A549 (cell line): ENCODE measurements at regions not wholly inside any gene's neighbourhood (a gene's known extent, or its start where the extent isn't known, plus 50 kb on each side); places are given as distances from the start of the nearest gene placed in this dataset.
"Not testable (repeated sequence)": the region's sequence is repeated elsewhere in the genome, so short reads cannot be mapped to it uniquely, and the experiment has no call there.

Experiments used
- ATAC-seq, 2 experiments: fragments of 200-7000 bp in 1 of 2; fragments of >200 bp in 1 of 2; cut with Nextera tagmentation in 1 of 2; cut with Tn5 transposase in 1 of 2; 3 replicates each; pipeline versions ENCODE4 v1.8.0 to v1.9.1; 2018 to 2020; ENCODE audit warnings: mild to moderate bottlenecking in 1 of 2, moderate library complexity in 1 of 2
- CTCF ChIA-PET: fragments of 300-600 bp; sonication (Branson Sonifier 250); formaldehyde crosslinking; extraction: SDS; loops from one replicate; lab custom pipeline; 2021; ENCODE audit warnings: antibody characterized with exemption, inconsistent platforms; lab: Yijun Ruan, JAX
- POLR2A ChIA-PET: fragments of 350-600 bp; formaldehyde crosslinking; extraction: SDS; loops from one replicate; lab custom pipeline; 2021; ENCODE audit warnings: antibody characterized with exemption, inconsistent platforms; lab: Yijun Ruan, JAX
- DNase-seq, 2 experiments: peaks; one replicate each; pipeline versions ENCODE4 v3.0.0 to v3.0.0-alpha.2; 2011 to 2016; ENCODE audit warnings: low read depth in 1 of 2, low spot score in 1 of 2
- FAIRE-seq: peaks from 2 replicates; lab custom pipeline; 2011; peaks lifted over from hg19 to GRCh38; lab: Jason Lieb, UNC
- H3K27ac ChIP-seq, 2 experiments: fragments of >200 bp; sonication (Bioruptor Twin); formaldehyde crosslinking; 3 replicates each; pipeline ENCODE4 v1.5.1; 2016 to 2017
- H3K4me1 ChIP-seq: fragments of >200 bp; sonication (Bioruptor Twin); formaldehyde crosslinking; 3 replicates; pipeline ENCODE4 v1.6.1; 2016
- H3K4me2 ChIP-seq: fragments of >200 bp; sonication (Bioruptor Twin); formaldehyde crosslinking; 3 replicates; pipeline ENCODE4 v1.6.1; 2016
- H3K4me3 ChIP-seq: fragments of >200 bp; sonication (Bioruptor Twin); formaldehyde crosslinking; 3 replicates; pipeline ENCODE4 v1.5.1; 2016
- H3K9me3 ChIP-seq: fragments of >200 bp; sonication (Bioruptor Twin); formaldehyde crosslinking; 3 replicates; pipeline ENCODE4 v1.6.1; 2016
- ATOH8 ChIP-seq: fragments of 250-450 bp; sonication (Bioruptor Pico); IDR thresholded peaks from 2 replicates; pipeline ENCODE4 v1.5.0; 2020; ENCODE audit warnings: low read depth, mild to moderate bottlenecking, moderate library complexity
- BCL3 ChIP-seq: fragments of >200 bp; sonication (Bioruptor Twin); formaldehyde crosslinking; IDR thresholded peaks from 3 replicates; pipeline ENCODE4 v1.6.1; 2016
- CBX2 ChIP-seq: fragments of 200-600 bp; sonication (generic); IDR thresholded peaks from 2 replicates; pipeline ENCODE4 v1.6.1; 2016; ENCODE audit warnings: low read depth, mild to moderate bottlenecking, borderline replicate concordance
- CHD4 ChIP-seq: fragments of 200-600 bp; sonication (generic); IDR thresholded peaks from 2 replicates; pipeline ENCODE4 v1.6.1; 2016; ENCODE audit warnings: antibody characterized with exemption, mild to moderate bottlenecking, borderline replicate concordance
- E2F6 ChIP-seq: IDR thresholded peaks from 2 replicates; pipeline ENCODE4 v1.6.1; 2012; ENCODE audit warnings: low read depth, borderline replicate concordance
- EHF ChIP-seq: fragments of 250-450 bp; sonication (Bioruptor Pico); IDR thresholded peaks from 2 replicates; pipeline ENCODE4 v1.5.0; 2020; ENCODE audit warnings: mild to moderate bottlenecking
- EHMT2 ChIP-seq: fragments of 200-600 bp; sonication (generic); IDR thresholded peaks from 2 replicates; pipeline ENCODE4 v1.6.1; 2016; ENCODE audit warnings: antibody characterized with exemption, low read depth, mild to moderate bottlenecking, moderate library complexity
- EP300 ChIP-seq, 2 experiments: fragments of >200 bp; sonication (Bioruptor Twin); formaldehyde crosslinking; IDR thresholded peaks; 2 replicates in 1 of 2; 3 replicates in 1 of 2; pipeline ENCODE4 v1.6.1; 2016 to 2017
- HOXB13 ChIP-seq: fragments of 250-450 bp; sonication (Bioruptor Pico); IDR thresholded peaks from 2 replicates; pipeline ENCODE4 v1.5.0; 2020; ENCODE audit warnings: low read depth, mild to moderate bottlenecking, moderate library complexity
- JUN ChIP-seq, 2 experiments: fragments of >200 bp; sonication (Bioruptor Twin); formaldehyde crosslinking; IDR thresholded peaks; 2 replicates in 1 of 2; 3 replicates in 1 of 2; pipeline ENCODE4 v1.6.1; 2016 to 2017
- JUNB ChIP-seq: fragments of >200 bp; sonication (Bioruptor Twin); formaldehyde crosslinking; IDR thresholded peaks from 2 replicates; pipeline ENCODE4 v1.6.1; 2016
- MAFK ChIP-seq: fragments of 450-650 bp; IDR thresholded peaks from 2 replicates; pipeline ENCODE4 v1.6.1; 2014; ENCODE audit not compliant: partially characterized antibody
- MAZ ChIP-seq: fragments of 150-350 bp; IDR thresholded peaks from 2 replicates; pipeline ENCODE4 v1.6.1; 2014; ENCODE audit warnings: antibody characterized with exemption, low read depth, low read length, borderline replicate concordance
- NPAS2 ChIP-seq: fragments of 250-450 bp; sonication (Bioruptor Pico); IDR thresholded peaks from 2 replicates; pipeline ENCODE4 v1.8.0; 2022; ENCODE audit warnings: mild to moderate bottlenecking, moderate library complexity, borderline replicate concordance
- NR3C1 ChIP-seq: fragments of >200 bp; sonication (Bioruptor Twin); formaldehyde crosslinking; IDR thresholded peaks from 3 replicates; pipeline ENCODE4 v1.6.1; 2017
- PBX3 ChIP-seq: IDR thresholded peaks from 2 replicates; pipeline ENCODE4 v1.6.1; 2012
- RAD21 ChIP-seq, 2 experiments: fragments of >200 bp in 1 of 2; sonication (Bioruptor Twin) in 1 of 2; formaldehyde crosslinking in 1 of 2; IDR thresholded peaks in 1 of 2; conservative IDR thresholded peaks in 1 of 2; 2 replicates in 1 of 2; 3 replicates in 1 of 2; pipeline ENCODE4 v1.6.1; 2012 to 2018; ENCODE audit warnings: inconsistent platforms in 1 of 2
- RARB ChIP-seq: fragments of 250-450 bp; sonication (Bioruptor Pico); IDR thresholded peaks from 2 replicates; pipeline ENCODE4 v1.8.0; 2021; ENCODE audit warnings: mild to moderate bottlenecking, moderate library complexity
- REST ChIP-seq: fragments of 200-600 bp; sonication (generic); IDR thresholded peaks from 2 replicates; pipeline ENCODE4 v1.6.1; 2016; ENCODE audit warnings: antibody characterized with exemption, mild to moderate bottlenecking, moderate library complexity
- RFX5 ChIP-seq: fragments of 450-650 bp; IDR thresholded peaks from 2 replicates; pipeline ENCODE4 v1.7.1; 2014; ENCODE audit warnings: antibody characterized with exemption, mild to moderate bottlenecking, moderate library complexity
- RNF2 ChIP-seq: fragments of 200-600 bp; sonication (generic); IDR thresholded peaks from 2 replicates; pipeline ENCODE4 v1.6.1; 2016; ENCODE audit warnings: low read depth, mild to moderate bottlenecking, antibody characterized with exemption, moderate library complexity, borderline replicate concordance
- TFCP2L1 ChIP-seq: fragments of 250-450 bp; sonication (Bioruptor Pico); IDR thresholded peaks from 2 replicates; pipeline ENCODE4 v1.5.0; 2021; ENCODE audit warnings: mild to moderate bottlenecking
- ZC3H11A ChIP-seq: fragments of 450-650 bp; IDR thresholded peaks from 2 replicates; pipeline ENCODE4 v1.6.1; 2014; ENCODE audit warnings: antibody characterized with exemption, mild to moderate bottlenecking
- ZFP36 ChIP-seq: fragments of 450-650 bp; IDR thresholded peaks from 2 replicates; pipeline ENCODE4 v1.6.1; 2014; ENCODE audit warnings: borderline replicate concordance; ENCODE audit not compliant: partially characterized antibody
- ZSCAN20 ChIP-seq: fragments of 250-450 bp; sonication (Bioruptor Pico); IDR thresholded peaks from 2 replicates; pipeline ENCODE4 v1.8.0; 2022; ENCODE audit warnings: mild to moderate bottlenecking, moderate library complexity
- WGBS: methylation state at CpG from one replicate; pipeline ENCODE4 v1.1.6; 2017; ENCODE audit errors: missing lambda C conversion rate; 5-methylcytosine and 5-hydroxymethylcytosine counted together

- Histone ChIP-seq H3K27ac (no peak overlapping the region), H3K9me3 (no peaks in the 10 kb centered on the region), H3K4me3 (no peak overlapping the region), H3K4me1 (peaks cover 10% of the 10 kb centered on the region; the same call in 1 of the 3 replicates), H3K4me2 (no peak overlapping the region)
- ChIA-PET CTCF (no interaction called here), POLR2A (no interaction called here)
- WGBS: 40% methylated on average over 3 of the region's 5 CpGs
- no peak for TF ChIP-seq PBX3
- TF ChIP-seq BCL3: no peak
- TF ChIP-seq ZFP36: no peak
- TF ChIP-seq RNF2: no peak
- TF ChIP-seq TFCP2L1 (CRISPR knock-in tag): no peak
- TF ChIP-seq RAD21 (conservative IDR thresholded peaks at IDR 0.05 in 1 of 2, IDR thresholded peaks at IDR 0.05 in 1 of 2): no peak
- no peak for TF ChIP-seq ZC3H11A
- no peak for TF ChIP-seq ATOH8
- no peak for TF ChIP-seq CBX2
- no peak for TF ChIP-seq HOXB13 (CRISPR knock-in tag)
- ATAC-seq (no peak), DNase-seq (no peak), FAIRE-seq (no peak)
Observed at GRCh38 chr16:29303520-29303919, 103.0 kb downstream of the NPIPB11 start.

- POLR2A ChIA-PET: no interaction called here
- WGBS: 81% methylated on average over 12 of the region's 13 CpGs
- FAIRE-seq: no peak
- Histone ChIP-seq H3K4me3 (no peak overlapping the region), H3K4me1 (peaks cover 5% of the 10 kb centered on the region; the same call in 1 of the 3 replicates), H3K4me2 (no peak overlapping the region), H3K27ac (no peak overlapping the region), H3K9me3 (no peaks in the 10 kb centered on the region)
- DNase-seq: no peak
- ATAC-seq: no peak
- no peak for TF ChIP-seq RFX5
- no peak for TF ChIP-seq EHF (CRISPR knock-in tag)
- TF ChIP-seq MAZ: no peak
- TF ChIP-seq ZSCAN20 (CRISPR knock-in tag): no peak
- no peak for TF ChIP-seq EP300 (IDR thresholded peaks at IDR 0.05)
- TF ChIP-seq EHMT2: no peak
- no peak for TF ChIP-seq CBX2
- TF ChIP-seq ATOH8: no peak
- no peak for TF ChIP-seq MAFK
- TF ChIP-seq RARB (CRISPR knock-in tag): no peak
- no peak for TF ChIP-seq NR3C1
- no peak for TF ChIP-seq CHD4
- no peak for TF ChIP-seq REST
- no peak for TF ChIP-seq JUN (IDR thresholded peaks at IDR 0.05)
- TF ChIP-seq E2F6: no peak
- no peak for TF ChIP-seq NPAS2 (CRISPR knock-in tag)
- TF ChIP-seq JUNB: no peak
- CTCF ChIA-PET: no interaction called here
Observed at GRCh38 chr16:29302976-29303375, 103.5 kb downstream of the NPIPB11 start.

GRCh38 chr16:29302433-29302832, 104.1 kb downstream of the NPIPB11 start:
- POLR2A ChIA-PET, H3K4me1 ChIP-seq, FAIRE-seq, H3K9me3 ChIP-seq, H3K4me2 ChIP-seq, H3K27ac ChIP-seq, CTCF ChIA-PET, DNase-seq, ATAC-seq, H3K4me3 ChIP-seq: not testable (repeated sequence)
- 88% methylated on average over 20 of the region's 20 CpGs for WGBS
